HepG2 (cell line): ENCODE measurements at regions not wholly inside any gene's neighbourhood (a gene's known extent, or its start where the extent isn't known, plus 50 kb on each side); places are given as distances from the start of the nearest gene placed in this dataset.

ENCODE experiments used
- ARHGAP35 ChIP-seq: sonication (generic); formaldehyde crosslinking; IDR thresholded peaks from 2 replicates; pipeline ENCODE4 v1.9.0; 2022; ENCODE audit warnings: mild to moderate bottlenecking, inconsistent platforms, moderate library complexity, missing genetic modification reagents, borderline replicate concordance
- ELF4 ChIP-seq: sonication (generic); formaldehyde crosslinking; IDR thresholded peaks from 2 replicates; pipeline ENCODE4 v1.5.0; 2020; ENCODE audit warnings: missing genetic modification reagents, mild to moderate bottlenecking, moderate library complexity, borderline replicate concordance
- GATAD2A ChIP-seq: IDR thresholded peaks from 2 replicates; pipeline ENCODE4 v1.6.1; 2016
- HNF1A ChIP-seq, 2 experiments: sonication (generic) in 1 of 2; formaldehyde crosslinking in 1 of 2; IDR thresholded peaks; 2 replicates each; pipeline versions ENCODE4 v1.4.0 to v1.6.1; 2016 to 2020; ENCODE audit warnings: borderline replicate concordance in 1 of 2, low read depth in 1 of 2, mild to moderate bottlenecking in 1 of 2, missing genetic modification reagents in 1 of 2
- HOMEZ ChIP-seq: IDR thresholded peaks from 2 replicates; pipeline ENCODE4 v1.6.1; 2016; ENCODE audit warnings: low read depth
- KLF6 ChIP-seq: IDR thresholded peaks from 2 replicates; pipeline ENCODE4 v1.8.0; 2016; ENCODE audit warnings: missing biosample characterization, missing genetic modification reagents
- MAFF ChIP-seq: IDR thresholded peaks from 2 replicates; pipeline ENCODE4 v1.6.1; 2011; ENCODE audit warnings: low read depth, low read length, improper control_type of control experiment
- NFKBIZ ChIP-seq: IDR thresholded peaks from 2 replicates; pipeline ENCODE4 v1.6.1; 2018; ENCODE audit warnings: missing genetic modification reagents, missing compliant biosample characterization
- PATZ1 ChIP-seq: sonication (generic); formaldehyde crosslinking; IDR thresholded peaks from 2 replicates; pipeline ENCODE4 v1.4.0; 2020; ENCODE audit warnings: missing genetic modification reagents
- PAWR ChIP-seq: sonication (generic); formaldehyde crosslinking; IDR thresholded peaks from 2 replicates; pipeline ENCODE4 v1.4.0; 2020; ENCODE audit warnings: missing genetic modification reagents, mild to moderate bottlenecking, borderline replicate concordance
- PHF21A ChIP-seq: sonication (generic); formaldehyde crosslinking; IDR thresholded peaks from 2 replicates; pipeline ENCODE4 v1.5.0; 2020; ENCODE audit warnings: mild to moderate bottlenecking, missing genetic modification reagents
- RNF2 ChIP-seq: fragments of 450-650 bp; conservative IDR thresholded peaks from 2 replicates; pipeline ENCODE4 v1.6.1; 2016; ENCODE audit warnings: low read depth
- THRA ChIP-seq: sonication (generic); formaldehyde crosslinking; IDR thresholded peaks from 2 replicates; pipeline ENCODE4 v1.4.0; 2020; ENCODE audit warnings: missing genetic modification reagents, borderline replicate concordance
- ZNF274 ChIP-seq: sonication (generic); formaldehyde crosslinking; IDR thresholded peaks from 2 replicates; pipeline ENCODE4 v1.5.1; 2020; ENCODE audit warnings: mild to moderate bottlenecking, missing genetic modification reagents
- ZNF354B ChIP-seq: sonication (generic); formaldehyde crosslinking; IDR thresholded peaks from 2 replicates; pipeline ENCODE4 v1.8.0; 2022; ENCODE audit warnings: mild to moderate bottlenecking, missing genetic modification reagents
- ZNF530 ChIP-seq: sonication (generic); formaldehyde crosslinking; IDR thresholded peaks from 2 replicates; pipeline ENCODE4 v1.5.0; 2020; ENCODE audit warnings: low read depth, mild to moderate bottlenecking, missing genetic modification reagents
- ZNF597 ChIP-seq: sonication (generic); formaldehyde crosslinking; IDR thresholded peaks from 2 replicates; pipeline ENCODE4 v1.5.0; 2020; ENCODE audit warnings: missing genetic modification reagents
- ZNF816 ChIP-seq: sonication (generic); formaldehyde crosslinking; IDR thresholded peaks from 2 replicates; pipeline ENCODE4 v1.8.0; 2022; ENCODE audit warnings: missing genetic modification reagents, mild to moderate bottlenecking, borderline replicate concordance
- ZSCAN30 ChIP-seq: sonication (generic); formaldehyde crosslinking; IDR thresholded peaks from 2 replicates; pipeline ENCODE4 v1.5.0; 2020; ENCODE audit warnings: mild to moderate bottlenecking, missing genetic modification reagents

- TF ChIP-seq ZNF597 (no peak), NFKBIZ (CRISPR knock-in tag) (0 out of 2 replicates have a peak, but pooled peaks have one; percentile 32), PATZ1 (no peak), ELF4 (no peak), HNF1A (IDR thresholded peaks at IDR 0.05; ENCODE audit: low read depth) (peak; percentile 43; the same call in 1 of the 2 replicates), HNF1A (CRISPR knock-in tag; IDR thresholded peaks at IDR 0.05; ENCODE audit: borderline replicate concordance) (peak; percentile 71; the same call in 1 of the 2 replicates), THRA (CRISPR knock-in tag) (0 out of 2 replicates have a peak, but pooled peaks have one; percentile 17), RNF2 (no peak), PAWR (CRISPR knock-in tag) (no peak), KLF6 (CRISPR knock-in tag) (no peak), ZNF354B (CRISPR knock-in tag) (no peak), ZNF274 (CRISPR knock-in tag) (no peak), PHF21A (no peak), ZNF816 (CRISPR knock-in tag) (no peak), HOMEZ (CRISPR knock-in tag) (peak; percentile 16; the same call in 1 of the 2 replicates), GATAD2A (CRISPR knock-in tag) (peak; percentile 62), ZSCAN30 (CRISPR knock-in tag) (no peak), ZNF530 (no peak), MAFF (no peak), ARHGAP35 (CRISPR knock-in tag) (no peak)
Observed at GRCh38 chr5:96214442-96215197, 218.4 kb downstream of the PCSK1 start (continued).
